K562 (cell line): ENCODE measurements at regions not wholly inside any gene's neighbourhood (a gene's known extent, or its start where the extent isn't known, plus 50 kb on each side); places are given as distances from the start of the nearest gene placed in this dataset.

Source experiments
- ATAC-seq: fragments of 200-7000 bp; cut with Tn5 transposase; 3 replicates; pipeline ENCODE4 v1.9.1; 2020; ENCODE audit warnings: moderate library complexity
- BruUV-seq: library from RNA; stranded (reverse); fragments of 400-500 nt; replicated peaks from 2 replicates; lab custom pipeline; 2021; lab: Mats Ljungman, UMichigan
- CTCF ChIA-PET: fragments of 300-600 bp; formaldehyde crosslinking; extraction: SDS; loops from one replicate; lab custom pipeline; 2021; ENCODE audit warnings: low intra/inter-chr PET ratio; lab: Yijun Ruan, JAX
- POLR2A ChIA-PET: fragments of 300-600, 350-650 bp; sonication (Branson Sonifier 250); formaldehyde crosslinking; extraction: SDS; loops from one replicate; lab custom pipeline; 2021; ENCODE audit warnings: antibody characterized with exemption, inconsistent platforms; lab: Yijun Ruan, JAX
- DNase-seq, 4 experiments: peaks; one replicate each; pipeline versions ENCODE4 v3.0.0 to v3.0.0-alpha.2; 2011 to 2018; ENCODE audit warnings: low spot score in 3 of 4, mixed read lengths in 3 of 4; ENCODE audit errors: extremely low read depth in 1 of 4
- FAIRE-seq: peaks from 2 replicates; lab custom pipeline; 2011; peaks lifted over from hg19 to GRCh38; lab: Jason Lieb, UNC
- H2AFZ ChIP-seq: 2 replicates; pipeline ENCODE4 v1.6.0; 2011; ENCODE audit warnings: low read depth, low read length, control low read depth, inconsistent platforms
- H3K27ac ChIP-seq: fragments of 200-600 bp; 3 replicates; pipeline ENCODE4 v1.8.0; 2011; ENCODE audit warnings: low read depth, mild to moderate bottlenecking, control low read depth, inconsistent platforms, low read length, moderate library complexity, mixed read lengths; ENCODE audit errors: extremely low read depth
- H3K27me3 ChIP-seq, 2 experiments: fragments of 300-600 bp in 1 of 2; 2 replicates in 1 of 2; 3 replicates in 1 of 2; pipeline versions ENCODE4 v1.6.0 to v1.8.0; 2011; ENCODE audit warnings: inconsistent platforms in 2 of 2, low read length in 2 of 2, mild to moderate bottlenecking in 1 of 2, mixed read lengths in 1 of 2, moderate library complexity in 1 of 2; ENCODE audit not compliant: control insufficient read depth in 2 of 2, insufficient read depth in 2 of 2
- H3K36me3 ChIP-seq: fragments of 300-600 bp; 3 replicates; pipeline ENCODE4 v1.8.0; 2011; ENCODE audit warnings: mild to moderate bottlenecking, low read length, inconsistent platforms; ENCODE audit not compliant: control insufficient read depth, insufficient read depth
- H3K4me1 ChIP-seq, 2 experiments: fragments of 200-600 bp in 1 of 2; replicated peaks in 1 of 2; 2 replicates in 1 of 2; 3 replicates in 1 of 2; pipeline versions ENCODE4 v1.5.1 to v1.8.0; 2011; ENCODE audit warnings: inconsistent platforms in 2 of 2, low read length in 2 of 2, mild to moderate bottlenecking in 1 of 2, mixed read lengths in 1 of 2, moderate library complexity in 1 of 2; ENCODE audit not compliant: control insufficient read depth in 2 of 2, insufficient read depth in 2 of 2
- H3K4me2 ChIP-seq: 2 replicates; pipeline ENCODE4 v1.6.1; 2011; ENCODE audit warnings: low read length, control low read depth, inconsistent platforms, mixed read lengths; ENCODE audit not compliant: insufficient read depth
- H3K4me3 ChIP-seq: fragments of 200-600 bp; sonication (generic), shearing (Covaris generic); 2 replicates; pipeline ENCODE4 v1.5.1; 2016; ENCODE audit warnings: control low read depth, inconsistent platforms
- H3K79me2 ChIP-seq: fragments of 200-600 bp; 3 replicates; pipeline ENCODE4 v1.8.0; 2011; ENCODE audit warnings: low read length, inconsistent platforms; ENCODE audit not compliant: control insufficient read depth, insufficient read depth
- H3K9ac ChIP-seq, 2 experiments: 2 replicates each; pipeline versions ENCODE4 v1.6.0 to v1.6.1; 2011; ENCODE audit warnings: low read depth in 2 of 2, low read length in 2 of 2, control low read depth in 1 of 2, inconsistent platforms in 1 of 2, mild to moderate bottlenecking in 1 of 2, mixed read lengths in 1 of 2; ENCODE audit not compliant: insufficient read depth in 1 of 2
- H3K9me1 ChIP-seq: one replicate; pipeline ENCODE4 v1.6.0; 2011; ENCODE audit warnings: inconsistent platforms, mild to moderate bottlenecking, low read length, moderate library complexity; ENCODE audit not compliant: control insufficient read depth, insufficient read depth
- H3K9me3 ChIP-seq: replicated peaks from 2 replicates; pipeline ENCODE4 v1.5.1; 2011; ENCODE audit warnings: low read depth, low read length, inconsistent platforms; ENCODE audit not compliant: control insufficient read depth, insufficient read depth
- H4K20me1 ChIP-seq: replicated peaks from 2 replicates; pipeline ENCODE4 v1.6.1; 2011; ENCODE audit warnings: low read length, inconsistent platforms, mixed read lengths; ENCODE audit not compliant: control insufficient read depth, insufficient read depth
- HDAC3 ChIP-seq: fragments of 450-650 bp; IDR thresholded peaks from 2 replicates; pipeline ENCODE4 v1.6.1; 2018; ENCODE audit warnings: borderline replicate concordance, mild to moderate bottlenecking, moderate library complexity; ENCODE audit not compliant: partially characterized antibody
- MTA1 ChIP-seq: fragments of 450-650 bp; IDR thresholded peaks from 2 replicates; pipeline ENCODE4 v1.6.1; 2017; ENCODE audit warnings: borderline replicate concordance
- PATZ1 ChIP-seq: fragments of 250-450 bp; sonication (Bioruptor Pico); IDR thresholded peaks from 2 replicates; pipeline ENCODE4 v1.5.0; 2020; ENCODE audit warnings: mild to moderate bottlenecking, borderline replicate concordance
- SRSF9 ChIP-seq: fragments of 200-400 bp; formaldehyde crosslinking; IDR thresholded peaks from 2 replicates; pipeline ENCODE4 v1.6.1; 2017; ENCODE audit warnings: low read depth, low read length, borderline replicate concordance
- STAT5A ChIP-seq: IDR thresholded peaks from 2 replicates; pipeline ENCODE4 v1.6.1; 2012; ENCODE audit warnings: low read length, inconsistent platforms, borderline replicate concordance
- ZBTB11 ChIP-seq, 3 experiments: fragments of 200-800 bp in 1 of 3; fragments of 250-450 bp in 1 of 3; fragments of 450-650 bp in 1 of 3; sonication (Bioruptor Pico) in 1 of 3; sonication (Bioruptor generic) in 1 of 3; formaldehyde crosslinking in 1 of 3; IDR thresholded peaks; 2 replicates each; pipeline versions ENCODE4 v1.6.1 to v1.8.0; 2016 to 2022; ENCODE audit warnings: mild to moderate bottlenecking in 2 of 3, missing genetic modification characterization in 2 of 3, missing compliant biosample characterization in 1 of 3, moderate library complexity in 1 of 3
- ZEB2 ChIP-seq: fragments of 450-650 bp; IDR thresholded peaks from 2 replicates; pipeline ENCODE4 v1.6.1; 2016
- WGBS: fragments of 100-300 bp; shearing (Covaris generic); methylation state at CpG from one replicate; pipeline ENCODE4 v1.1.6; 2016; ENCODE audit warnings: low coverage, mixed read lengths; ENCODE audit not compliant: insufficient coverage; ENCODE audit errors: missing lambda C conversion rate; 5-methylcytosine and 5-hydroxymethylcytosine counted together
- in situ Hi-C: fragments of 300-500 bp; cut with MboI; formaldehyde crosslinking; loops from 4 replicates; pipeline ENCODE4 v1.15.0; 2018; ENCODE audit warnings: inconsistent platforms, mixed read lengths
- intact Hi-C: fragments of 100-400 bp; cut with micrococcal nuclease; formaldehyde crosslinking; loops from 2 replicates; pipeline ENCODE4 v1.14.2; 2022

GRCh38 chr21:35857095-35857494, 203.2 kb downstream of the SETD4 start:
- Histone ChIP-seq H2AFZ (no peak overlapping the region), H3K27me3 (peaks cover 17 to 18% of the 10 kb centered on the region in 2 experiments; a peak in 3 of 5 replicates), H3K4me1 (no peaks in the 10 kb centered on the region), H3K4me2 (no peak overlapping the region), H3K79me2 (no peaks in the 10 kb centered on the region), H3K9ac (no peak overlapping the region), H3K36me3 (no peaks in the 10 kb centered on the region), H3K27ac (no peak overlapping the region), H4K20me1 (no peaks in the 10 kb centered on the region), H3K9me3 (no peaks in the 10 kb centered on the region), H3K9me1 (no peaks in the 10 kb centered on the region), H3K4me3 (no peak overlapping the region)
- DNase-seq (no peak), FAIRE-seq (no peak), ATAC-seq (no peak)
- ChIA-PET POLR2A (interaction anchor here (0.6 kb wide), 1 partner anchor 187 kb away, joined by 3 read pairs; no protein-coding TSS in a partner anchor), CTCF (no interaction called here)
- 0% methylated on average over 2 of the region's 2 CpGs for WGBS
- no TSS peak for BruUV-seq
- intact Hi-C loops (no loop called here), in situ Hi-C loops (no loop called here)
- no peak for TF ChIP-seq ZBTB11 (CRISPR knock-in tag; IDR thresholded peaks at IDR 0.05)
- no peak for TF ChIP-seq MTA1
- TF ChIP-seq SRSF9: no peak
- no peak for TF ChIP-seq HDAC3
- no peak for TF ChIP-seq PATZ1 (CRISPR knock-in tag)
- no peak for TF ChIP-seq STAT5A
- TF ChIP-seq ZEB2: no peak
